ENCODE measurements at regions not wholly inside any gene's neighbourhood (a gene's known extent, or its start where the extent isn't known, plus 50 kb on each side); places are given as distances from the start of the nearest gene placed in this dataset.

- no peak overlapping the region for H4K5ac ChIP-seq (ENCODE audit: insufficient read length, low read depth, low read length)
- Mint-ChIP-seq H3K36me3 (ENCODE audit: insufficient read depth in 1 of 3, low read depth in 3 of 3) (peaks cover 0 to 7% (median 2%) of the 10 kb centered on the region in 3 experiments; a peak in 3 of 7 replicates), H3K27me3 (ENCODE audit: low read depth) (no peaks in the 10 kb centered on the region), H3K4me1 (peaks cover 6 to 13% of the 10 kb centered on the region in 2 experiments), H3K4me3 (no peak overlapping the region), H3K9me3 (peaks cover 6 to 9% of the 10 kb centered on the region in 2 experiments; a peak in 3 of 5 replicates), H3K27ac (no peak overlapping the region)
- H3K27me3 ChIP-seq (ENCODE audit: insufficient read depth, low read length) = no peaks in the 10 kb centered on the region
- H3K79me2 ChIP-seq (ENCODE audit: insufficient read depth, low read length) = no peaks in the 10 kb centered on the region
- no peaks in the 10 kb centered on the region for H3K23me2 ChIP-seq (ENCODE audit: insufficient read length, low read depth, low read length, poor library complexity, severe bottlenecking)
- H4K20me1 ChIP-seq (ENCODE audit: control insufficient read depth, insufficient read depth, insufficient read length) = no peaks in the 10 kb centered on the region
- no peak overlapping the region for H2BK5ac ChIP-seq (ENCODE audit: insufficient read length, low read length)
- H3K4me1 ChIP-seq (ENCODE audit: insufficient read depth, low read length) = no peaks in the 10 kb centered on the region
- no peak overlapping the region for H2BK15ac ChIP-seq (ENCODE audit: low read depth, low read length)
- H3K23ac ChIP-seq (ENCODE audit: insufficient read length, low read depth, low read length) = no peak overlapping the region
- H2AFZ ChIP-seq (ENCODE audit: low read length) = no peak overlapping the region
- H2BK12ac ChIP-seq (ENCODE audit: insufficient read length, low read depth, low read length) = no peak overlapping the region
- no peak overlapping the region for H3K14ac ChIP-seq (ENCODE audit: insufficient read depth, low read length)
- no peak overlapping the region for H4K91ac ChIP-seq (ENCODE audit: insufficient read length, low read depth, low read length)
- no peak overlapping the region for H3K9ac ChIP-seq (ENCODE audit: extremely low read depth, insufficient read length, low read length)
- H3K4ac ChIP-seq (ENCODE audit: low read depth, low read length) = no peak overlapping the region
- H3K56ac ChIP-seq (ENCODE audit: insufficient read length, low read depth, low read length) = no peak overlapping the region
- no peak overlapping the region for H3T11ph ChIP-seq (ENCODE audit: low read length)
- H2BK120ac ChIP-seq (ENCODE audit: low read depth, low read length, poor library complexity, severe bottlenecking) = no peak overlapping the region
- H3K27ac ChIP-seq (ENCODE audit: insufficient read length, low read depth, low read length) = no peak overlapping the region
- H3K79me1 ChIP-seq (ENCODE audit: insufficient read depth, low read depth, low read length, poor library complexity, severe bottlenecking) = no peaks in the 10 kb centered on the region
- H3K4me2 ChIP-seq (ENCODE audit: insufficient read depth, insufficient read length, low read length) = no peak overlapping the region
- TF ChIP-seq, protein P1, sequence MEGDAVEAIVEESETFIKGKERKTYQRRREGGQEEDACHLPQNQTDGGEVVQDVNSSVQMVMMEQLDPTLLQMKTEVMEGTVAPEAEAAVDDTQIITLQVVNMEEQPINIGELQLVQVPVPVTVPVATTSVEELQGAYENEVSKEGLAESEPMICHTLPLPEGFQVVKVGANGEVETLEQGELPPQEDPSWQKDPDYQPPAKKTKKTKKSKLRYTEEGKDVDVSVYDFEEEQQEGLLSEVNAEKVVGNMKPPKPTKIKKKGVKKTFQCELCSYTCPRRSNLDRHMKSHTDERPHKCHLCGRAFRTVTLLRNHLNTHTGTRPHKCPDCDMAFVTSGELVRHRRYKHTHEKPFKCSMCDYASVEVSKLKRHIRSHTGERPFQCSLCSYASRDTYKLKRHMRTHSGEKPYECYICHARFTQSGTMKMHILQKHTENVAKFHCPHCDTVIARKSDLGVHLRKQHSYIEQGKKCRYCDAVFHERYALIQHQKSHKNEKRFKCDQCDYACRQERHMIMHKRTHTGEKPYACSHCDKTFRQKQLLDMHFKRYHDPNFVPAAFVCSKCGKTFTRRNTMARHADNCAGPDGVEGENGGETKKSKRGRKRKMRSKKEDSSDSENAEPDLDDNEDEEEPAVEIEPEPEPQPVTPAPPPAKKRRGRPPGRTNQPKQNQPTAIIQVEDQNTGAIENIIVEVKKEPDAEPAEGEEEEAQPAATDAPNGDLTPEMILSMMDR (conservative IDR thresholded peaks at IDR 0.05) = no peak
- no peak overlapping the region for H2AK5ac ChIP-seq (ENCODE audit: insufficient read length, low read length)
- no peak overlapping the region for H4K8ac ChIP-seq (replicated peaks; ENCODE audit: insufficient read length, low read depth, low read length)
- WGBS (ENCODE audit: extremely low coverage, insufficient read length, low lambda C conversion rate) = no CpG with 5 or more reads among the region's 4 CpGs
- H2BK20ac ChIP-seq (ENCODE audit: low read depth, low read length, poor library complexity, severe bottlenecking) = no peak overlapping the region
- no peak overlapping the region for H3K18ac ChIP-seq (ENCODE audit: insufficient read length, low read depth, low read length)
- H3K9me3 ChIP-seq (ENCODE audit: control insufficient read depth, low read depth, low read length) = no peaks in the 10 kb centered on the region
- DNase-seq = no peak
Observed at GRCh38 chr19:28009696-28010095, 1203.3 kb downstream of the UQCRFS1 start.
